H1 (cell line): ENCODE measurements at regions not wholly inside any gene's neighbourhood (a gene's known extent, or its start where the extent isn't known, plus 50 kb on each side); places are given as distances from the start of the nearest gene placed in this dataset.

Experiments used
- CTCF ChIA-PET: fragments of 300-600 bp; sonication (Branson Sonifier 250); formaldehyde crosslinking; loops from one replicate; lab custom pipeline; 2021; ENCODE audit not compliant: partially characterized antibody; lab: Charles Lee
- POLR2A ChIA-PET: fragments of 300-600 bp; sonication (Branson Sonifier 250); formaldehyde crosslinking; loops from one replicate; lab custom pipeline; 2021; ENCODE audit warnings: inconsistent platforms; ENCODE audit not compliant: partially characterized antibody; lab: Charles Lee
- DNase-seq, 2 experiments: peaks; one replicate each; pipeline versions ENCODE4 v3.0.0 to v3.0.0-alpha.2; 2010 to 2022; ENCODE audit warnings: low spot score in 2 of 2, low read depth in 1 of 2, mixed read lengths in 1 of 2
- FAIRE-seq: peaks from 2 replicates; lab custom pipeline; 2011; peaks lifted over from hg19 to GRCh38; lab: Jason Lieb, UNC
- H2AFZ ChIP-seq: 2 replicates; pipeline ENCODE4 v1.8.1; 2012; ENCODE audit warnings: low read length, inconsistent platforms
- H2AK5ac ChIP-seq: 2 replicates; pipeline ENCODE4 v1.6.1; 2013; ENCODE audit warnings: low read depth, low read length
- H2BK120ac ChIP-seq: replicated peaks from 2 replicates; pipeline ENCODE3; 2013; ENCODE audit warnings: low read depth, low read length, inconsistent platforms
- H2BK12ac ChIP-seq: 2 replicates; pipeline ENCODE4 v1.6.1; 2013; ENCODE audit warnings: low read depth, low read length
- H2BK15ac ChIP-seq: 2 replicates; pipeline ENCODE4 v1.6.1; 2013; ENCODE audit warnings: low read length
- H2BK20ac ChIP-seq: 2 replicates; pipeline ENCODE4 v1.6.1; 2013; ENCODE audit warnings: low read length
- H2BK5ac ChIP-seq: 2 replicates; pipeline ENCODE4 v1.6.1; 2013; ENCODE audit warnings: low read depth, low read length
- H3K14ac ChIP-seq: 2 replicates; pipeline ENCODE4 v1.6.1; 2013; ENCODE audit warnings: inconsistent platforms; ENCODE audit not compliant: insufficient read length
- H3K18ac ChIP-seq: 2 replicates; pipeline ENCODE4 v1.6.1; 2013; ENCODE audit warnings: low read length; ENCODE audit errors: extremely low read depth
- H3K23ac ChIP-seq: 2 replicates; pipeline ENCODE4 v1.6.1; 2013; ENCODE audit warnings: inconsistent platforms; ENCODE audit not compliant: insufficient read length
- H3K23me2 ChIP-seq: 2 replicates; pipeline ENCODE4 v1.6.1; 2013; ENCODE audit warnings: low read depth, low read length
- H3K27ac ChIP-seq: 2 replicates; pipeline ENCODE4 v1.6.1; 2011; ENCODE audit warnings: low read depth, low read length, inconsistent platforms
- H3K27me3 ChIP-seq, 4 experiments: replicated peaks in 1 of 4; 1 replicate in 1 of 4; 2 replicates in 3 of 4; pipeline versions ENCODE4 v1.6.1 to v1.8.1; 2011 to 2013; ENCODE audit warnings: low read length in 3 of 4, mild to moderate bottlenecking in 3 of 4, inconsistent platforms in 2 of 4, mixed read lengths in 2 of 4, moderate library complexity in 1 of 4; ENCODE audit not compliant: control insufficient read depth in 3 of 4, insufficient read depth in 3 of 4; ENCODE audit errors: extremely low read depth in 1 of 4
- H3K36me3 ChIP-seq, 4 experiments: 2 replicates each; pipeline versions ENCODE4 v1.6.1 to v1.8.1; 2011 to 2013; ENCODE audit warnings: mild to moderate bottlenecking in 4 of 4, low read length in 3 of 4, moderate library complexity in 2 of 4, control low read depth in 1 of 4, inconsistent platforms in 1 of 4; ENCODE audit not compliant: insufficient read depth in 4 of 4, control insufficient read depth in 2 of 4
- H3K4ac ChIP-seq: replicated peaks from 2 replicates; pipeline ENCODE3; 2013; ENCODE audit warnings: low read length, low read depth, mixed read lengths, inconsistent platforms; ENCODE audit not compliant: insufficient read length
- H3K4me1 ChIP-seq, 4 experiments: replicated peaks in 1 of 4; 1 replicate in 1 of 4; 2 replicates in 3 of 4; pipeline versions ENCODE4 v1.6.1 to v1.8.1; 2011 to 2013; ENCODE audit warnings: low read length in 3 of 4, inconsistent platforms in 2 of 4, mixed read lengths in 1 of 4; ENCODE audit not compliant: insufficient read depth in 4 of 4, control insufficient read depth in 3 of 4
- H3K4me2 ChIP-seq, 2 experiments: 2 replicates each; pipeline versions ENCODE4 v1.6.1 to v1.8.1; 2011 to 2013; ENCODE audit warnings: low read depth in 2 of 2, low read length in 2 of 2, control low read depth in 1 of 2, inconsistent platforms in 1 of 2, mild to moderate bottlenecking in 1 of 2; ENCODE audit not compliant: insufficient read depth in 1 of 2
- H3K4me3 ChIP-seq, 4 experiments: fragments of 200-600, 300-600 bp in 1 of 4; sonication (generic), shearing (Covaris generic), sonication (Bioruptor Twin) in 1 of 4; 2 replicates each; pipeline versions ENCODE4 v1.5.1 to v1.8.1; 2011 to 2016; ENCODE audit warnings: low read length in 4 of 4, low read depth in 3 of 4, control low read depth in 2 of 4, inconsistent platforms in 2 of 4, mild to moderate bottlenecking in 2 of 4, mixed read lengths in 1 of 4, moderate library complexity in 1 of 4; ENCODE audit not compliant: insufficient read depth in 2 of 4; ENCODE audit errors: extremely low read depth in 1 of 4
- H3K56ac ChIP-seq: replicated peaks from 2 replicates; pipeline ENCODE3; 2013; ENCODE audit warnings: low read depth, mild to moderate bottlenecking, mixed read lengths, low read length, inconsistent platforms; ENCODE audit not compliant: insufficient read length
- H3K79me1 ChIP-seq: 2 replicates; pipeline ENCODE4 v1.6.1; 2013; ENCODE audit warnings: low read depth, low read length, control low read depth
- H3K79me2 ChIP-seq, 2 experiments: 2 replicates each; pipeline versions ENCODE4 v1.6.1 to v1.8.1; 2012 to 2013; ENCODE audit warnings: low read length in 2 of 2, mild to moderate bottlenecking in 2 of 2, inconsistent platforms in 1 of 2; ENCODE audit not compliant: insufficient read depth in 2 of 2, control insufficient read depth in 1 of 2
- H3K9ac ChIP-seq, 4 experiments: replicated peaks in 1 of 4; 1 replicate in 1 of 4; 2 replicates in 3 of 4; pipeline versions ENCODE4 v1.6.1 to v1.8.1; 2011 to 2013; ENCODE audit warnings: low read depth in 3 of 4, low read length in 3 of 4, control low read depth in 2 of 4, mild to moderate bottlenecking in 2 of 4, moderate library complexity in 2 of 4, inconsistent platforms in 1 of 4; ENCODE audit errors: extremely low read depth in 1 of 4
- H3K9me3 ChIP-seq, 2 experiments: 2 replicates each; pipeline versions ENCODE4 v1.6.1 to v1.8.1; 2012 to 2013; ENCODE audit warnings: mild to moderate bottlenecking in 2 of 2, moderate library complexity in 2 of 2, control low read depth in 1 of 2, inconsistent platforms in 1 of 2, low read depth in 1 of 2, low read length in 1 of 2, mixed read lengths in 1 of 2; ENCODE audit not compliant: insufficient read depth in 2 of 2
- H4K20me1 ChIP-seq, 2 experiments: replicated peaks in 1 of 2; 2 replicates each; pipeline versions ENCODE3 to v1.8.1; 2011 to 2013; ENCODE audit warnings: inconsistent platforms in 2 of 2, low read length in 2 of 2, mild to moderate bottlenecking in 1 of 2; ENCODE audit not compliant: insufficient read depth in 2 of 2, control insufficient read depth in 1 of 2
- H4K5ac ChIP-seq: 2 replicates; pipeline ENCODE4 v1.6.1; 2013; ENCODE audit warnings: low read length, low read depth, mixed read lengths, inconsistent platforms; ENCODE audit not compliant: insufficient read length
- H4K8ac ChIP-seq: 2 replicates; pipeline ENCODE4 v1.8.0; 2013; ENCODE audit warnings: mild to moderate bottlenecking, moderate library complexity, low read length, inconsistent platforms; ENCODE audit not compliant: insufficient read depth; ENCODE audit errors: extremely low read depth
- H4K91ac ChIP-seq: replicated peaks from 2 replicates; pipeline ENCODE3; 2013; ENCODE audit warnings: low read length, mixed read lengths, inconsistent platforms; ENCODE audit not compliant: insufficient read length
- BRCA1 ChIP-seq: IDR thresholded peaks from 2 replicates; pipeline ENCODE4 v1.6.1; 2012; ENCODE audit warnings: low read depth, low read length, improper control_type of control experiment
- CBX8 ChIP-seq: fragments of 300-800, 300-1000 bp; sonication (generic); IDR thresholded peaks from 2 replicates; pipeline ENCODE4 v1.7.1; 2016; ENCODE audit warnings: low read depth, low read length, borderline replicate concordance
- CREB1 ChIP-seq: IDR thresholded peaks from 2 replicates; pipeline ENCODE4 v1.6.1; 2012; ENCODE audit warnings: inconsistent platforms
- EZH2 ChIP-seq: fragments of 200-600 bp; sonication (generic); IDR thresholded peaks from 2 replicates; pipeline ENCODE4 v1.7.1; 2012; ENCODE audit warnings: low read depth, mild to moderate bottlenecking, moderate library complexity, low read length, inconsistent platforms; ENCODE audit not compliant: severe bottlenecking
- FOSL1 ChIP-seq: IDR thresholded peaks from 2 replicates; pipeline ENCODE4 v1.6.1; 2011; ENCODE audit warnings: mild to moderate bottlenecking, low read depth, low read length, moderate library complexity; ENCODE audit not compliant: insufficient read depth
- GABPA ChIP-seq: IDR thresholded peaks from 2 replicates; pipeline ENCODE4 v1.6.1; 2011; ENCODE audit warnings: mild to moderate bottlenecking, low read length, moderate library complexity, borderline replicate concordance; ENCODE audit not compliant: insufficient read depth
- HDAC2 ChIP-seq, 2 experiments: fragments of 300-600 bp in 1 of 2; sonication (generic) in 1 of 2; IDR thresholded peaks; 2 replicates each; pipeline ENCODE4 v1.6.1; 2011 to 2012; ENCODE audit warnings: low read depth in 2 of 2, low read length in 2 of 2, mild to moderate bottlenecking in 2 of 2, moderate library complexity in 2 of 2, borderline replicate concordance in 1 of 2, inconsistent platforms in 1 of 2
- MAFK ChIP-seq: IDR thresholded peaks from 2 replicates; pipeline ENCODE4 v1.6.1; 2012; ENCODE audit warnings: low read depth, mild to moderate bottlenecking, improper control_type of control experiment, low read length
- NANOG ChIP-seq: IDR thresholded peaks from 2 replicates; pipeline ENCODE4 v1.6.1; 2011; ENCODE audit warnings: low read length, low read depth, mild to moderate bottlenecking, inconsistent platforms; ENCODE audit not compliant: insufficient read depth, poor library complexity, severe bottlenecking
- NRF1 ChIP-seq: IDR thresholded peaks from 2 replicates; pipeline ENCODE4 v1.6.1; 2011; ENCODE audit warnings: mild to moderate bottlenecking, low read depth, low read length, improper control_type of control experiment
- RBBP5 ChIP-seq: IDR thresholded peaks from 2 replicates; pipeline ENCODE4 v1.7.1; 2012; ENCODE audit warnings: low read depth, mild to moderate bottlenecking, inconsistent platforms, low read length, moderate library complexity, borderline replicate concordance
- RNF2 ChIP-seq: fragments of 200-900, 300-1000 bp; sonication (generic); IDR thresholded peaks from 2 replicates; pipeline ENCODE4 v1.7.1; 2016; ENCODE audit warnings: borderline replicate concordance, low read depth, mild to moderate bottlenecking, antibody characterized with exemption, low read length; ENCODE audit not compliant: poor library complexity, severe bottlenecking; ENCODE audit errors: missing control alignments
- SP4 ChIP-seq: IDR thresholded peaks from 2 replicates; pipeline ENCODE4 v1.6.1; 2012; ENCODE audit warnings: low read length, inconsistent platforms
- TEAD4 ChIP-seq: IDR thresholded peaks from 2 replicates; pipeline ENCODE4 v1.6.1; 2012; ENCODE audit warnings: low read depth, low read length, inconsistent platforms, mixed read lengths
- ZNF274 ChIP-seq: IDR thresholded peaks from 2 replicates; pipeline ENCODE4 v1.7.0; 2012; ENCODE audit warnings: low read length, borderline replicate concordance; ENCODE audit errors: extremely low read depth
- WGBS, 2 experiments: shearing (Covaris generic) in 1 of 2; methylation state at CpG; one replicate each; pipeline versions ENCODE4 v1.1.6 to v1.1.7; 2013 to 2015; ENCODE audit warnings: low lambda C conversion rate in 2 of 2, mixed read lengths in 2 of 2, inconsistent platforms in 1 of 2, low coverage in 1 of 2, missing lambda C conversion rate in 1 of 2; ENCODE audit not compliant: insufficient replicate concordance in 2 of 2, insufficient coverage in 1 of 2, insufficient read length in 1 of 2; ENCODE audit errors: extremely low coverage in 1 of 2, missing lambda C conversion rate in 1 of 2; 5-methylcytosine and 5-hydroxymethylcytosine counted together

DNA sequence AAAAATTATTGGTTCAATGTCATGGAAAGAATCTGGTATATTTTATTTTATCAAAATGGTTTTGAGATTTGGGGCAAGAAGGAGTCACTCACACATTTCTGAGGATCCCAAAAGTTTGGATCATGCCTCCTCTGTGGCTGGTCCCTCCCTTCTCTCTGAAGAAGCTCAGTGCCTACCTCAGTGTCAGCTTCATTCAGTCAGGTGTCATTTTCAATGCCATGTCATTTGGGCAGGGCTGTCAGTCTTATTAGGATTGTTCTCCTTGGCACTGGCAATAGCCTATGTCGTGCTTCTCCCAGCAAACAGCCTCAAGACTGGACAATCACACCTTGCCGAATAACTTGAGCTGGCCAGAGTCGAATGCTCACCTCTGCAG is 264.5 kb upstream of the CAMK1G start:
- H3K9me3 ChIP-seq, result no peaks in the 10 kb centered on the region
- no peak overlapping the region for H2BK15ac ChIP-seq
- no peak overlapping the region for H2AFZ ChIP-seq
- no peak overlapping the region for H3K56ac ChIP-seq
- no peak overlapping the region for H4K5ac ChIP-seq
- no peak overlapping the region for H2BK120ac ChIP-seq
- no peak overlapping the region for H3K14ac ChIP-seq
- POLR2A ChIA-PET, result no interaction called here
- H3K23me2 ChIP-seq, result no peaks in the 10 kb centered on the region
- H2BK20ac ChIP-seq, result no peak overlapping the region
- H3K4me3 ChIP-seq, result no peak overlapping the region
- FAIRE-seq (no peak), DNase-seq (no peak)
- H3K27me3 ChIP-seq, result no peaks in the 10 kb centered on the region
- H4K91ac ChIP-seq, result no peak overlapping the region
- H2AK5ac ChIP-seq, result no peak overlapping the region
- no peaks in the 10 kb centered on the region for H3K36me3 ChIP-seq
- no peak overlapping the region for H3K4me2 ChIP-seq
- H3K4me1 ChIP-seq, result no peaks in the 10 kb centered on the region
- no peak for TF ChIP-seq NRF1
- TF ChIP-seq EZH2, result no peak
- TF ChIP-seq RNF2, result no peak
- no peak for TF ChIP-seq BRCA1
- TF ChIP-seq CBX8, result no peak
- no peak for TF ChIP-seq RBBP5
- no peak for TF ChIP-seq GABPA
- TF ChIP-seq FOSL1, result no peak
- no peak for TF ChIP-seq NANOG
- TF ChIP-seq ZNF274, result no peak
- no peak for TF ChIP-seq MAFK
- no peak for TF ChIP-seq CREB1
- TF ChIP-seq HDAC2 (IDR thresholded peaks at IDR 0.05; ENCODE audit: borderline replicate concordance in 1 of 2, low read depth in 2 of 2, low read length in 2 of 2), result no peak
- no peak for TF ChIP-seq SP4
- TF ChIP-seq TEAD4, result no peak
- H3K9ac ChIP-seq, result no peak overlapping the region
- no peak overlapping the region for H3K18ac ChIP-seq
- no peaks in the 10 kb centered on the region for H3K79me1 ChIP-seq
- no peak overlapping the region for H3K27ac ChIP-seq
- WGBS, 2 experiments, result 94% methylated on average over 3 of the region's 3 CpGs; no CpG with 5 or more reads in 1 of the 2 experiments
- no peak overlapping the region for H2BK12ac ChIP-seq
- H3K4ac ChIP-seq, result no peak overlapping the region
- no peak overlapping the region for H4K8ac ChIP-seq
- H3K23ac ChIP-seq, result no peak overlapping the region
- H4K20me1 ChIP-seq, result no peaks in the 10 kb centered on the region
- CTCF ChIA-PET, result interaction anchor here (0.6 to 2.5 kb wide), 5 partner anchors 14 to 168 kb away, joined by 3 to 19 read pairs (median 3); no protein-coding TSS in a partner anchor
- no peak overlapping the region for H2BK5ac ChIP-seq
- H3K79me2 ChIP-seq, result no peaks in the 10 kb centered on the region
